Breast epithelium (tissue), 3 donors: ENCODE measurements at regions not wholly inside any gene's neighbourhood (a gene's known extent, or its start where the extent isn't known, plus 50 kb on each side); places are given as distances from the start of the nearest gene placed in this dataset.

Experiments
- CTCF ChIP-seq, 3 donors: fragments of 450-650 bp; IDR thresholded peaks; one replicate each; pipeline ENCODE4 v1.5.1; 2016 to 2017; ENCODE audit warnings: antibody characterized with exemption in 3 of 3, mild to moderate bottlenecking in 3 of 3, moderate library complexity in 3 of 3
- POLR2A ChIP-seq: fragments of 450-650 bp; IDR thresholded peaks from one replicate; pipeline ENCODE4 v1.6.1; 2016; ENCODE audit warnings: antibody characterized with exemption, mild to moderate bottlenecking, moderate library complexity

DNA sequence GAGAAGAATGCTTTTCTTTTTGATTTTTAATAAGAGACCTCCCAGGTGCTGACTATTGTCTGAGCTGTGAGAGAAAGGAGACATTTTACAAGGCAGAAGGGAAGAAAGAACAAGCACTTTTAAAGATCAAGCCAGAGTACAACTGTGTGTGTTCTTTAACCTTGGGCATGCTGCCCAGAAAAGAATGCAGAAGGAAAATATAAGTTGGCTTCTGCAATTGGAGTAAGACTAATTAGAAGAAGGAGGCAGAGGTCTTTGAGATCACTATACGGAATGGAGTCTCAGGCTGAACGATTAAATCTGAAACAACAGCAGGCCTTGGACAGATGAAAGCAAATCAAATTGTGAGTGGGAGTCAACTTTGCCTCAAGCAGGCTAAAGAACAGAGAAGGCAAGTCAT is 230.5 kb downstream of the ATP23 start:
- no peak for TF ChIP-seq CTCF (IDR thresholded peaks at IDR 0.05)
- TF ChIP-seq POLR2A, result no peak
